Trophoblast cell (in vitro differentiated cells and primary cell): ENCODE measurements at regions not wholly inside any gene's neighbourhood (a gene's known extent, or its start where the extent isn't known, plus 50 kb on each side); places are given as distances from the start of the nearest gene placed in this dataset.

ENCODE experiments used
- DNase-seq, 2 donors: peaks; one replicate each; pipeline ENCODE4 v3.0.0-alpha.2; 2016
- H2AFZ ChIP-seq: 2 replicates; pipeline ENCODE4 v1.6.1; 2013; ENCODE audit warnings: low read length, moderate library complexity, mild to moderate bottlenecking; ENCODE audit not compliant: insufficient read depth, poor library complexity
- H2AK5ac ChIP-seq: 2 replicates; pipeline ENCODE4 v1.6.1; 2013; ENCODE audit warnings: mild to moderate bottlenecking, low read length
- H2BK120ac ChIP-seq: 2 replicates; pipeline ENCODE4 v1.6.1; 2013; ENCODE audit warnings: low read length, mild to moderate bottlenecking, moderate library complexity; ENCODE audit not compliant: insufficient read depth, poor library complexity
- H2BK12ac ChIP-seq: 2 replicates; pipeline ENCODE4 v1.6.1; 2013; ENCODE audit warnings: mild to moderate bottlenecking, low read length, moderate library complexity
- H2BK5ac ChIP-seq: 2 replicates; pipeline ENCODE4 v1.6.1; 2013; ENCODE audit warnings: low read length, low read depth, moderate library complexity, mild to moderate bottlenecking; ENCODE audit not compliant: poor library complexity
- H3K14ac ChIP-seq: 2 replicates; pipeline ENCODE4 v1.6.1; 2013; ENCODE audit warnings: mild to moderate bottlenecking, low read length
- H3K18ac ChIP-seq: 2 replicates; pipeline ENCODE4 v1.6.1; 2013; ENCODE audit warnings: mild to moderate bottlenecking, low read length
- H3K23ac ChIP-seq: 2 replicates; pipeline ENCODE4 v1.6.1; 2013; ENCODE audit warnings: low read length
- H3K27ac ChIP-seq: 2 replicates; pipeline ENCODE4 v1.5.1; 2013; ENCODE audit warnings: low read depth, mild to moderate bottlenecking, inconsistent platforms, low read length, moderate library complexity
- H3K27me3 ChIP-seq: 2 replicates; pipeline ENCODE4 v1.6.1; 2013; ENCODE audit warnings: inconsistent platforms, mild to moderate bottlenecking, low read length, moderate library complexity; ENCODE audit not compliant: insufficient read depth
- H3K36me3 ChIP-seq, 2 experiments: 1 replicate in 1 of 2; 2 replicates in 1 of 2; pipeline ENCODE4 v1.6.1; 2013; ENCODE audit warnings: low read length in 2 of 2, mild to moderate bottlenecking in 2 of 2, moderate library complexity in 1 of 2; ENCODE audit not compliant: insufficient read depth in 2 of 2, control insufficient read depth in 1 of 2
- H3K4ac ChIP-seq: 2 replicates; pipeline ENCODE4 v1.6.1; 2013; ENCODE audit warnings: low read depth, mild to moderate bottlenecking, low read length, moderate library complexity
- H3K4me1 ChIP-seq, 2 experiments: 1 replicate in 1 of 2; 2 replicates in 1 of 2; pipeline ENCODE4 v1.6.1; 2013; ENCODE audit warnings: low read length in 2 of 2, mild to moderate bottlenecking in 2 of 2, moderate library complexity in 1 of 2; ENCODE audit not compliant: insufficient read depth in 2 of 2, control insufficient read depth in 1 of 2
- H3K4me2 ChIP-seq: 2 replicates; pipeline ENCODE4 v1.6.1; 2013; ENCODE audit warnings: inconsistent platforms, mild to moderate bottlenecking, low read length, moderate library complexity
- H3K4me3 ChIP-seq: 2 replicates; pipeline ENCODE4 v1.5.1; 2013; ENCODE audit warnings: mild to moderate bottlenecking, low read depth, low read length, inconsistent platforms
- H3K79me1 ChIP-seq: one replicate; pipeline ENCODE4 v1.6.1; 2013; ENCODE audit warnings: low read length
- H3K79me2 ChIP-seq: 2 replicates; pipeline ENCODE4 v1.6.1; 2013; ENCODE audit warnings: low read length, mild to moderate bottlenecking; ENCODE audit not compliant: control insufficient read depth, insufficient read depth, poor library complexity
- H3K9ac ChIP-seq: 2 replicates; pipeline ENCODE4 v1.6.1; 2013; ENCODE audit warnings: mild to moderate bottlenecking, low read length
- H3K9me3 ChIP-seq: 2 replicates; pipeline ENCODE4 v1.6.1; 2013; ENCODE audit warnings: low read depth, mild to moderate bottlenecking, control low read depth, inconsistent platforms, low read length; ENCODE audit not compliant: insufficient read depth
- H4K12ac ChIP-seq: 2 replicates; pipeline ENCODE4 v1.6.1; 2013; ENCODE audit warnings: low read depth, mild to moderate bottlenecking, low read length, moderate library complexity
- H4K8ac ChIP-seq: 2 replicates; pipeline ENCODE4 v1.6.1; 2013; ENCODE audit warnings: low read depth, mild to moderate bottlenecking, low read length, moderate library complexity
- H4K91ac ChIP-seq: one replicate; pipeline ENCODE4 v1.6.1; 2013; ENCODE audit warnings: low read depth, mild to moderate bottlenecking, low read length, moderate library complexity
- WGBS: extraction: QIAGEN DNeasy Blood & Tissue Kit; methylation state at CpG from one replicate; pipeline ENCODE4 v1.1.7; 2013; ENCODE audit warnings: missing lambda C conversion rate; ENCODE audit not compliant: insufficient read length, insufficient coverage; ENCODE audit errors: extremely low coverage; 5-methylcytosine and 5-hydroxymethylcytosine counted together

GRCh38 chr16:55401046-55401445 lies 77.0 kb downstream of the IRX6 start:
- Histone ChIP-seq H2AFZ (no peak overlapping the region), H3K4me1 (no peaks in the 10 kb centered on the region), H3K27ac (no peak overlapping the region), H3K9ac (no peak overlapping the region), H3K14ac (no peak overlapping the region), H3K4me3 (no peak overlapping the region), H3K79me2 (no peaks in the 10 kb centered on the region), H2BK120ac (no peak overlapping the region), H3K27me3 (no peaks in the 10 kb centered on the region), H3K9me3 (no peaks in the 10 kb centered on the region), H3K4me2 (no peak overlapping the region), H3K4ac (no peak overlapping the region), H4K91ac (no peak overlapping the region), H2BK12ac (no peak overlapping the region), H4K12ac (no peak overlapping the region), H4K8ac (no peak overlapping the region), H2BK5ac (no peak overlapping the region), H3K79me1 (no peaks in the 10 kb centered on the region), H3K36me3 (no peaks in the 10 kb centered on the region), H3K23ac (no peak overlapping the region), H2AK5ac (no peak overlapping the region), H3K18ac (no peak overlapping the region)
- no peak for DNase-seq
- no CpG with 5 or more reads among the region's 3 CpGs for WGBS

- Histone ChIP-seq H2AK5ac (no peak overlapping the region), H3K27me3 (no peaks in the 10 kb centered on the region), H3K9ac (no peak overlapping the region), H3K4me1 (no peaks in the 10 kb centered on the region), H4K12ac (no peak overlapping the region), H3K14ac (no peak overlapping the region), H3K18ac (no peak overlapping the region), H3K79me2 (no peaks in the 10 kb centered on the region), H3K23ac (no peak overlapping the region), H2AFZ (no peak overlapping the region), H3K9me3 (no peaks in the 10 kb centered on the region), H2BK12ac (no peak overlapping the region), H3K4ac (no peak overlapping the region), H3K4me2 (no peak overlapping the region), H3K4me3 (no peak overlapping the region), H4K8ac (no peak overlapping the region), H4K91ac (no peak overlapping the region), H3K27ac (no peak overlapping the region), H2BK5ac (no peak overlapping the region), H2BK120ac (no peak overlapping the region), H3K79me1 (no peaks in the 10 kb centered on the region), H3K36me3 (no peaks in the 10 kb centered on the region)
- DNase-seq: no peak
- WGBS: no CpG with 5 or more reads among the region's 1 CpG
These were observed 75.5 kb upstream of the MMP2 start for GRCh38 chr16:55403464-55403863.

GRCh38 chr16:55406651-55407050 lies 72.3 kb upstream of the MMP2 start:
- no CpG with 5 or more reads among the region's 2 CpGs for WGBS

GRCh38 chr16:55408661-55409060 lies 70.3 kb upstream of the MMP2 start:
- Histone ChIP-seq H3K4me2 (no peak overlapping the region), H3K27me3 (no peaks in the 10 kb centered on the region), H3K4me1 (no peaks in the 10 kb centered on the region), H3K14ac (no peak overlapping the region), H4K8ac (no peak overlapping the region), H2AFZ (no peak overlapping the region), H2AK5ac (no peak overlapping the region), H4K12ac (no peak overlapping the region), H2BK5ac (no peak overlapping the region), H2BK120ac (no peak overlapping the region), H3K79me2 (no peaks in the 10 kb centered on the region), H3K9ac (no peak overlapping the region), H3K18ac (no peak overlapping the region), H3K4ac (no peak overlapping the region), H3K27ac (no peak overlapping the region), H3K23ac (no peak overlapping the region), H3K36me3 (no peaks in the 10 kb centered on the region), H3K4me3 (no peak overlapping the region), H3K79me1 (no peaks in the 10 kb centered on the region), H2BK12ac (no peak overlapping the region), H4K91ac (no peak overlapping the region), H3K9me3 (no peaks in the 10 kb centered on the region)
- no CpG with 5 or more reads among the region's 6 CpGs for WGBS
- no peak for DNase-seq

More at GRCh38 chr16:55406651-55407050, 72.3 kb upstream of the MMP2 start:
- no peak overlapping the region for H2AK5ac ChIP-seq
- H3K4me2 ChIP-seq: no peak overlapping the region
- no peak overlapping the region for H3K9ac ChIP-seq
- H3K4ac ChIP-seq: no peak overlapping the region
- no peak overlapping the region for H3K27ac ChIP-seq
- no peak overlapping the region for H4K8ac ChIP-seq
- no peak for DNase-seq
- H3K9me3 ChIP-seq: no peaks in the 10 kb centered on the region
- no peak overlapping the region for H4K91ac ChIP-seq
- no peak overlapping the region for H4K12ac ChIP-seq
- H2BK120ac ChIP-seq: no peak overlapping the region
- no peak overlapping the region for H2AFZ ChIP-seq
- H3K4me3 ChIP-seq: no peak overlapping the region
- H3K27me3 ChIP-seq: no peaks in the 10 kb centered on the region
- no peaks in the 10 kb centered on the region for H3K4me1 ChIP-seq
- no peak overlapping the region for H3K14ac ChIP-seq
- no peak overlapping the region for H2BK12ac ChIP-seq
- H3K79me1 ChIP-seq: no peaks in the 10 kb centered on the region
- H3K18ac ChIP-seq: no peak overlapping the region
- H3K36me3 ChIP-seq: no peaks in the 10 kb centered on the region
- no peaks in the 10 kb centered on the region for H3K79me2 ChIP-seq
- no peak overlapping the region for H3K23ac ChIP-seq
- no peak overlapping the region for H2BK5ac ChIP-seq
